Breast epithelium (tissue), 4 donors: ENCODE measurements at regions not wholly inside any gene's neighbourhood (a gene's known extent, or its start where the extent isn't known, plus 50 kb on each side); places are given as distances from the start of the nearest gene placed in this dataset.

ENCODE experiments used
- DNase-seq, 2 donors: peaks; one replicate each; pipeline ENCODE4 v3.0.0-alpha.2; 2019; ENCODE audit warnings: low spot score in 2 of 2
- H3K27ac ChIP-seq, 2 donors: fragments of 200-600 bp; sonication (generic) in 1 of 2; one replicate each; pipeline ENCODE4 v1.5.1; 2016 to 2019; ENCODE audit warnings: mild to moderate bottlenecking in 1 of 2
- H3K27me3 ChIP-seq, 2 donors: fragments of 200-600 bp; sonication (generic) in 1 of 2; one replicate each; pipeline versions ENCODE4 v1.5.1 to v1.6.0; 2017 to 2019; ENCODE audit warnings: control low read depth in 1 of 2, mild to moderate bottlenecking in 1 of 2
- H3K36me3 ChIP-seq: fragments of 200-600 bp; one replicate; pipeline ENCODE4 v1.5.1; 2019
- H3K4me1 ChIP-seq, 2 donors: fragments of 200-600 bp; sonication (generic); one replicate each; pipeline ENCODE4 v1.5.1; 2016 to 2019; ENCODE audit warnings: control low read depth in 1 of 2
- H3K4me3 ChIP-seq, 3 donors: fragments of 200-600 bp; sonication (generic); 1 replicate in 2 of 3; 2 replicates in 1 of 3; pipeline ENCODE4 v1.5.1; 2016 to 2019; ENCODE audit warnings: mild to moderate bottlenecking in 3 of 3, moderate library complexity in 2 of 3
- H3K9me3 ChIP-seq, 2 donors: fragments of 200-600 bp; sonication (generic) in 1 of 2; one replicate each; pipeline ENCODE4 v1.5.1; 2016 to 2019; ENCODE audit warnings: control low read depth in 1 of 2
- POLR2A ChIP-seq: fragments of 450-650 bp; IDR thresholded peaks from one replicate; pipeline ENCODE4 v1.6.1; 2016; ENCODE audit warnings: antibody characterized with exemption, mild to moderate bottlenecking, moderate library complexity
- POLR2AphosphoS5 ChIP-seq, 3 donors: sonication (generic); formaldehyde crosslinking; IDR thresholded peaks; one replicate each; pipeline ENCODE4 v1.6.1; 2017; ENCODE audit warnings: antibody characterized with exemption in 3 of 3
- intact Hi-C: fragments of 100-400 bp; cut with DNase I; formaldehyde crosslinking; loops from one replicate; pipeline ENCODE4 v1.15.1; 2023; ENCODE audit warnings: low total_unique reads
- TF ChIP-seq, protein P1 (sequence below), 3 donors: fragments of 450-650 bp; IDR thresholded peaks; one replicate each; pipeline ENCODE4 v1.5.1; 2016 to 2017; ENCODE audit warnings: antibody characterized with exemption in 3 of 3, mild to moderate bottlenecking in 3 of 3, moderate library complexity in 3 of 3

DNA sequence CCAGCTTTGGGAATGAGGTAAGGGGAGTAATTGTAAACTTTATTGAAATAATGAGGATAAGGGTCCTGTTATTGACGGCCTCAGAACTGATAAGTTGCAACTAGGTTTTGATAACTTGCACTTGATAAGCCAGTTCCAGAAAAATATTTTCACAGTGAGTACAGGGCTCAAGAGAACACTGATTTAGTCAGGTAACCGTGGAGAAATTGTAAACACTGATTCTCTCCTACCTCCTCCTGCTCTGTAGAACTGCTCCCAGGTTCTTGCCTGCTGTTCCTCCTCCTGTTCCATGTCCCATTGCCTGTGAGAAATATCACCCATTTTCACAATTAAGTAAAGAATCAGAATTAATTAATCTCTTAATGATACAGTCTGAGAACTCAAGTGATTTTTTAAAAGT is 55.0 kb upstream of the CXXC4 start:
- H3K9me3 ChIP-seq: no peaks in the 10 kb centered on the region
- H3K36me3 ChIP-seq: no peaks in the 10 kb centered on the region
- H3K4me3 ChIP-seq: no peak overlapping the region
- no peak for DNase-seq
- no peaks in the 10 kb centered on the region for H3K4me1 ChIP-seq
- H3K27me3 ChIP-seq: no peaks in the 10 kb centered on the region
- H3K27ac ChIP-seq: no peak overlapping the region
- no peak for TF ChIP-seq POLR2A
- TF ChIP-seq, protein P1, sequence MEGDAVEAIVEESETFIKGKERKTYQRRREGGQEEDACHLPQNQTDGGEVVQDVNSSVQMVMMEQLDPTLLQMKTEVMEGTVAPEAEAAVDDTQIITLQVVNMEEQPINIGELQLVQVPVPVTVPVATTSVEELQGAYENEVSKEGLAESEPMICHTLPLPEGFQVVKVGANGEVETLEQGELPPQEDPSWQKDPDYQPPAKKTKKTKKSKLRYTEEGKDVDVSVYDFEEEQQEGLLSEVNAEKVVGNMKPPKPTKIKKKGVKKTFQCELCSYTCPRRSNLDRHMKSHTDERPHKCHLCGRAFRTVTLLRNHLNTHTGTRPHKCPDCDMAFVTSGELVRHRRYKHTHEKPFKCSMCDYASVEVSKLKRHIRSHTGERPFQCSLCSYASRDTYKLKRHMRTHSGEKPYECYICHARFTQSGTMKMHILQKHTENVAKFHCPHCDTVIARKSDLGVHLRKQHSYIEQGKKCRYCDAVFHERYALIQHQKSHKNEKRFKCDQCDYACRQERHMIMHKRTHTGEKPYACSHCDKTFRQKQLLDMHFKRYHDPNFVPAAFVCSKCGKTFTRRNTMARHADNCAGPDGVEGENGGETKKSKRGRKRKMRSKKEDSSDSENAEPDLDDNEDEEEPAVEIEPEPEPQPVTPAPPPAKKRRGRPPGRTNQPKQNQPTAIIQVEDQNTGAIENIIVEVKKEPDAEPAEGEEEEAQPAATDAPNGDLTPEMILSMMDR (IDR thresholded peaks at IDR 0.05): no peak
- TF ChIP-seq POLR2AphosphoS5 (IDR thresholded peaks at IDR 0.05): no peak
- intact Hi-C loops: loop anchor here (5.0 to 10.0 kb wide), 2 partner anchors 152 to 465 kb away; no protein-coding TSS in a partner anchor

DNA sequence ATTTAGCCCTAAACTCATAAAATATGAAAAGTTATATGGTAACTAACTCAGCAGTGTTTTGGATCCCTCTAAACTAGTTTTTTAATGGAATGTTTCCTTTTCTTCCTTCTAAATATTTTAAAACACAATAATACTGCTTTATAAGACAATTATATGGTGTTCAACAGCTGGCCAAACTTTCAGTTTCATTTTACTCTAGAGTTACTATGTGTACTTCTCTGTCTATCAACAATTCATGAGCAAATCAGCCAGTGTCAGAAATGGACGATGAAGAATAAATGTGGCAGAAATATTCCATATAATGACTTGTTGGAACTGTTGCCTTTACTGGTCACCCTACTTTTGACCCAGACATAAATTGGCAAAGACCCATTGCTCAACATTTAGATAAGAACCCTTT is 64.8 kb upstream of the CXXC4 start:
- no peak overlapping the region for H3K4me3 ChIP-seq
- H3K27me3 ChIP-seq: no peaks in the 10 kb centered on the region
- no peaks in the 10 kb centered on the region for H3K4me1 ChIP-seq
- no peaks in the 10 kb centered on the region for H3K36me3 ChIP-seq
- TF ChIP-seq POLR2A (no peak), POLR2AphosphoS5 (IDR thresholded peaks at IDR 0.05) (no peak)
- TF ChIP-seq, protein P1 (IDR thresholded peaks at IDR 0.05): no peak
- H3K9me3 ChIP-seq: no peaks in the 10 kb centered on the region
- DNase-seq: no peak
- intact Hi-C loops: loop anchor here (10.0 kb wide), 1 partner anchor 475 kb away; no protein-coding TSS in a partner anchor
- H3K27ac ChIP-seq: no peak overlapping the region

DNA sequence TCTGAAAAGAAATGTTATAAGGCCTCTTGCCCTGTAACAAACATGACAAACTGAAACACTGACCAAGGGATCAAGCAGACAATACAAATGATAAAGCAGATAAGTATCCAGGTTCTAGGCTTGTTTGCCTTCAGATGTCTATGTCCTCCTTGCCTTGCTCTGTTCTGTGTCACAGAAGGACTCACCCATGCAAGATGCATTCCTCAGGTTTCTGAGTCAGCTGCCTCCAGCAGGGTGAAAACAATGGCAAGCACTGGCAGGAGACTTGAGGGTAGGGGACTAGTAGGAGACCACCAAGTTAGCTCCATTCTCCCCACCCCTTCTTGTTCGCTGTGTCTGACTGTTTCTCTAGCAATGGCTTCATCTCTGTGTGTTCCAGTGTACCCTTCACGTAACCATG is 76.6 kb upstream of the CXXC4 start:
- no peak overlapping the region for H3K4me3 ChIP-seq
- TF ChIP-seq POLR2A (no peak), POLR2AphosphoS5 (IDR thresholded peaks at IDR 0.05) (no peak)
- TF ChIP-seq, protein P1 (IDR thresholded peaks at IDR 0.05): no peak
- H3K27ac ChIP-seq: no peak overlapping the region
- no peaks in the 10 kb centered on the region for H3K27me3 ChIP-seq
- H3K36me3 ChIP-seq: no peaks in the 10 kb centered on the region
- H3K4me1 ChIP-seq: no peaks in the 10 kb centered on the region
- DNase-seq: no peak
- no peaks in the 10 kb centered on the region for H3K9me3 ChIP-seq
- intact Hi-C loops: no loop called here

DNA sequence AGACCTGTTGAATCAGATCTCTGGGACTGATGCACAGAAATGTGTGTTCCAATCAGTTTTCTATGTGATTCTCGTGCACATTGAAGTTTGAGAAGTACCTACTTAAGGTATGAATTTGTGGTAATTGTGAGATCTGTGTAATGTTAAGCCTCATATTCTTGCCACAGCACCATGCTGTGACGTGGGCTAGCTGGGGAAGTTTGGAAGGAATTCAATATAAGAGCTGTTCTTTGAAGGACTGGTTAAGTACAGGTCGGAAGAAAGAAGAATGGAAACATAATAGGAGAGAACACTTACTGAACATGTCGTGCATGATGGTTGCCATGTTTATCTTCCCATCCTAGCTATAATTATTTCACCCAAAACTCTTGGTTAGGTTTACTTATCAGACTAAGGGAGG is 79.7 kb upstream of the CXXC4 start:
- TF ChIP-seq POLR2A (no peak), POLR2AphosphoS5 (IDR thresholded peaks at IDR 0.05) (no peak)
- TF ChIP-seq, protein P1 (IDR thresholded peaks at IDR 0.05): no peak
- H3K4me1 ChIP-seq: no peaks in the 10 kb centered on the region
- H3K27me3 ChIP-seq: no peaks in the 10 kb centered on the region
- intact Hi-C loops: no loop called here
- DNase-seq: no peak
- no peak overlapping the region for H3K4me3 ChIP-seq
- H3K9me3 ChIP-seq: no peaks in the 10 kb centered on the region
- no peak overlapping the region for H3K27ac ChIP-seq
- no peaks in the 10 kb centered on the region for H3K36me3 ChIP-seq

DNA sequence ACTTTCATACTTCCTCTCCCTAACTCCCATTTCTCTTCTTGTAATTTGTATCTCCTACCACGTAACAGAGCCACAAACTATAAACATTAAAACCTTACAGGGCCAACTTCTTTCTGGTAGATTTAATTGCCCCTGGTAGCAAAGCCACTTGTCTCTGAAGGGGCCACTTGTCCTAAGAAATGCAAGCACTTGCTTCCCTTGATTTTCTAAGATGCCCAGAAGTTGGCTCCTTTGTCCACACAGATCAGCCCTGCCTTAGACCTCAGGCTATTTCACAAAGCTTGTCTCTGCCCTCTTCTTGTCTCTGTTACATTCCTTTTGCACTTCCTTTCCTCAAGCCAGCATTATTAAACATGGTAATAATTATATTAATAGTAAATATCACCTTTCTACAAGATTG is 80.6 kb upstream of the CXXC4 start:
- Histone ChIP-seq H3K36me3 (no peaks in the 10 kb centered on the region), H3K4me3 (no peak overlapping the region), H3K27me3 (no peaks in the 10 kb centered on the region), H3K9me3 (no peaks in the 10 kb centered on the region), H3K27ac (no peak overlapping the region), H3K4me1 (no peaks in the 10 kb centered on the region)
- no peak for TF ChIP-seq POLR2AphosphoS5 (IDR thresholded peaks at IDR 0.05)
- TF ChIP-seq, protein P1 (IDR thresholded peaks at IDR 0.05): no peak
- no peak for TF ChIP-seq POLR2A
- DNase-seq: no peak
- intact Hi-C loops: no loop called here
